OCI-LY3 (cell line): ENCODE measurements at regions not wholly inside any gene's neighbourhood (a gene's known extent, or its start where the extent isn't known, plus 50 kb on each side); places are given as distances from the start of the nearest gene placed in this dataset.

Experiments
- CTCF ChIP-seq: fragments of 200-600, 300-600 bp; sonication (generic); IDR thresholded peaks from 2 replicates; pipeline ENCODE4 v1.5.1; 2014; ENCODE audit warnings: antibody characterized with exemption, low read length, low read depth
- EZH2phosphoT487 ChIP-seq: fragments of 200-600 bp; shearing (Covaris generic); IDR thresholded peaks from 2 replicates; pipeline ENCODE4 v1.6.1; 2018; ENCODE audit warnings: antibody characterized with exemption, mixed run types, low read depth

GRCh38 chr15:70602834-70603560 is 160.4 kb downstream of the UACA start:
- no peak for TF ChIP-seq CTCF
- no peak for TF ChIP-seq EZH2phosphoT487
